ENCODE measurements at regions not wholly inside any gene's neighbourhood (a gene's known extent, or its start where the extent isn't known, plus 50 kb on each side); places are given as distances from the start of the nearest gene placed in this dataset.

- DNase-seq (ENCODE audit: low read depth in 2 of 2): no peak
- H3K4me3 ChIP-seq (replicated peaks in 1 of 2; ENCODE audit: low read depth in 2 of 2, low read length in 2 of 2): no peak overlapping the region
- no peak for TF ChIP-seq CTCF (IDR thresholded peaks at IDR 0.05; ENCODE audit: low read depth, low read length)
These were observed 293.6 kb downstream of the HIVEP2 start for GRCh38 chr6:142651384-142651783.

DNA sequence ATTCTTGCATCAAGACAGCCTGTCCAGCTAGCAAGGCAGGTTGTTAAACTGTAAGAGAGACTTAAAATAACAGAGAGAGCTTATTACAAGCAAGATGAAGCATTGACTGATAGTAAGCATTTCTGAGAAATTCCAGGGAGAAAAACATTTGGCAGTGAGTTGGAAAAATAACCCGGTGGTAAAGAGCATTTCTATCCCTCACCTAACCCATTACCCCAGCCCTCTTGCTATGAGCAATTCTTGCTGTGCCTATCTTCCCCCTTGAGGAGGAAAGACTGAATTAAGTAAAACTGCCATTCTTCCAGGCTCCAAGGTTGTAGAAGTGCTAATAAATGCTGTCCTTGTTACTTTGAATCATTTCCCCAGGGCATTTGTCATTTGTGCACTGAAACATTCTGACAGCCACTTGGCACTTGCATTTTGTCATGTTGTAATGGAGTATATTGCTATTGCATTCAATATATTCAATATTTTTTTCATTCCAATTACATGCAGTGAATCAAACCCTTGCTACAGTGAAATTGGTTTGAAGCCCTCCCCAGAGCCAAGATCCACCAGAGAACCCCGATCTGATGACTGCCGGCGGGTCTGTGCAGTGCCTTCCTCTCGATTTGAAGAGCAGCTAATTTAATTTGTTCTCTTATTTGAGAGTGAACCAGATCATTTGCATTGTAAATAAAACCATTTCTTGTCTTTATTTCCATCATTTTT lies 291.1 kb downstream of the HIVEP2 start:
- no peak overlapping the region for H3K4me3 ChIP-seq (replicated peaks in 1 of 2; ENCODE audit: low read depth in 2 of 2, low read length in 2 of 2)
- no peak for TF ChIP-seq CTCF (IDR thresholded peaks at IDR 0.05; ENCODE audit: low read depth, low read length)
- no peak for DNase-seq (ENCODE audit: low read depth in 2 of 2)

DNA sequence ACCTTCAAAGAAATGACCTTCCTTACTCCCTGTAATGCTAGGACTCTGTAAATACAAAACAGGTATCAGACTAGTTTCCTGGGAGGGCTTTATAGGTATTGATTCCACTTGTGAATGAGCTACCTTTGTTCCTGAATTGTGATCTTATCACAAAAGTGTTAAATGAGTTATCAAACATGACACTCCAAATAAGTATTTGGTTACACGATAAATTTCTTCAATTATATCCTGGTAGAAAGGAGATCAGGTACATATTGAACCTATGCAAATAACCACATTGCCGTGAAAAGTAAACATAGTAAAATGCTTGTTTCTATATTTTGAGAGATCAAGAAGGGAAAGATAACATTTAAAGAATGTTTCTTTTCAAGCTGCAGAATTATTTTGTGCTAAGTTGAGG lies 285.3 kb downstream of the HIVEP2 start:
- no peak overlapping the region for H3K4me3 ChIP-seq (replicated peaks in 1 of 2; ENCODE audit: low read depth in 2 of 2, low read length in 2 of 2)
- no peak for TF ChIP-seq CTCF (IDR thresholded peaks at IDR 0.05; ENCODE audit: low read depth, low read length)
- DNase-seq (ENCODE audit: low read depth in 2 of 2): no peak

GRCh38 chr6:142665393-142665792 lies 279.6 kb downstream of the HIVEP2 start:
- DNase-seq (ENCODE audit: low read depth in 2 of 2): no peak
- no peak overlapping the region for H3K4me3 ChIP-seq (replicated peaks in 1 of 2; ENCODE audit: low read depth in 2 of 2, low read length in 2 of 2)
- no peak for TF ChIP-seq CTCF (IDR thresholded peaks at IDR 0.05; ENCODE audit: low read depth, low read length)

DNA sequence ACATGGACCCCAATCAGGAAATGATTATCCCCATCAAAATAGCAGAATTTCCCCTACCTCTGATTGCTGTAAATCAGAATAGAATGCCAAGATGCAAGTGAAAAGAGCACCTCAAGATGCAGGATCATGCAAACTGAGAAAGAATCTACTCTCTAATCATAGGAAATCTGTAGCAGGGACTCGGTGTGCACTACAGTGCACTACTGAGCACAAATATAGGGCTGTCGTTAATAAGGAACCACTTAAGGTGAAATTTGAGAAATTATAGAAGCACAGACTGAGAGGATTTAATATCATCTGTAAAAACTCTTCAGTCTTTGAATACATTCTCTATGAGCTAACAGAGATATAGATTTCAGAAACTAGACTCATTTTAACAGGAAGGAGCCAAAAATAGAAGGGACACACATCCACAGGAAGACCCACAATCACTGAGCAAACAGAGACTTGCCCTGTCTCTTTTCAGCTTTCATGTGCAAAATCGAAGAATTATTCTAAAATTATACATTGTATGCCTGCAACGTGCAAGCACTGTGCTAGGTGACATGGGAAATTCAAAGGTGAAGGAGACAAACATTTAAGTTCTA lies 278.3 kb downstream of the HIVEP2 start:
- DNase-seq (ENCODE audit: low read depth in 2 of 2): no peak
- TF ChIP-seq CTCF (IDR thresholded peaks at IDR 0.05; ENCODE audit: low read depth, low read length): no peak
- no peak overlapping the region for H3K4me3 ChIP-seq (replicated peaks in 1 of 2; ENCODE audit: low read depth in 2 of 2, low read length in 2 of 2)

GRCh38 chr6:142669471-142670351 lies 275.3 kb downstream of the HIVEP2 start:
- DNase-seq (ENCODE audit: low read depth in 2 of 2): no peak
- H3K4me3 ChIP-seq (replicated peaks in 1 of 2; ENCODE audit: low read depth in 2 of 2, low read length in 2 of 2): no peak overlapping the region
- TF ChIP-seq CTCF (IDR thresholded peaks at IDR 0.05; ENCODE audit: low read depth, low read length): no peak

Data from cardiac fibroblast (primary cell).